ENCODE measurements at regions not wholly inside any gene's neighbourhood (a gene's known extent, or its start where the extent isn't known, plus 50 kb on each side); places are given as distances from the start of the nearest gene placed in this dataset.

DNA sequence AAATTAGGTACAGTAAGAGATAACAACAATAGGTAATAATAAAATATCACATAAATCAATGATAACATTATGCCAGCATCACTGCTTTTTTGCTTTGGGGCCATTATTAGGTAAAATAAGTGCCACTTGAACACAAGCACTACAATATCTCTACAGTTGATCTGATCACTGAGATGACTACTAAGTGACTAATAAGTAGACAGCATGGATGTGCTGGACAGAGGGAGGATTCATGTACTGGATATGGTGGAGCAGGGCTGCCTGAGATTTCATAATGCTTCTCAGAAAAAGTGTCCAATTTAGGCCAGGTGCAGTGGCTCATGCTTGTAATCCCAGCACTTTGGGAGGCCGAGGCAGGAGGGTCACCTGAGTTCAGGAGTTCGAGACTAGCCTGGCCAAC is 137.8 kb upstream of the IL1RAPL2 start:
- no peaks in the 10 kb centered on the region for H3K27me3 ChIP-seq (ENCODE audit: insufficient read depth, low read depth, low read length)
- H3F3A ChIP-seq (ENCODE audit: insufficient read depth, low read length, poor library complexity, severe bottlenecking), result no peaks in the 10 kb centered on the region
- no peaks in the 10 kb centered on the region for H3K36me3 ChIP-seq (ENCODE audit: insufficient read depth, low read length)

GRCh38 chrX:104427693-104428092 is 138.3 kb upstream of the IL1RAPL2 start:
- no peaks in the 10 kb centered on the region for H3K9me2 ChIP-seq (ENCODE audit: insufficient read depth, low read length)
- H3K79me2 ChIP-seq (replicated peaks; ENCODE audit: insufficient read depth, low read length), result no peaks in the 10 kb centered on the region

More for the DNA sequence above, 137.8 kb upstream of the IL1RAPL2 start:
- Histone ChIP-seq H3K9ac (ENCODE audit: low read length) (no peak overlapping the region), H3K9me2 (ENCODE audit: insufficient read depth, low read length) (no peaks in the 10 kb centered on the region), H3K9me3 (ENCODE audit: low read length) (no peaks in the 10 kb centered on the region), H4K20me1 (ENCODE audit: insufficient read depth) (no peaks in the 10 kb centered on the region), H3K79me2 (replicated peaks; ENCODE audit: insufficient read depth, low read length) (no peaks in the 10 kb centered on the region), H2AFZ (ENCODE audit: low read depth, low read length) (no peak overlapping the region), H3K4me2 (ENCODE audit: low read length) (no peak overlapping the region), H3K4me3 (ENCODE audit: low read length) (no peak overlapping the region), H3K27ac (ENCODE audit: low read length) (no peak overlapping the region)
- no peak for TF ChIP-seq EZH2 (IDR thresholded peaks at IDR 0.05; ENCODE audit: borderline replicate concordance, insufficient read depth, low read length, poor library complexity, severe bottlenecking)

More at GRCh38 chrX:104427693-104428092, 138.3 kb upstream of the IL1RAPL2 start:
- Histone ChIP-seq H3K4me2 (ENCODE audit: low read length) (no peak overlapping the region), H3K27ac (ENCODE audit: low read length) (no peak overlapping the region), H3K9ac (ENCODE audit: low read length) (no peak overlapping the region), H3K9me3 (ENCODE audit: low read length) (no peaks in the 10 kb centered on the region), H3F3A (ENCODE audit: insufficient read depth, low read length, poor library complexity, severe bottlenecking) (no peaks in the 10 kb centered on the region), H4K20me1 (ENCODE audit: insufficient read depth) (no peaks in the 10 kb centered on the region), H2AFZ (ENCODE audit: low read depth, low read length) (no peak overlapping the region), H3K36me3 (ENCODE audit: insufficient read depth, low read length) (no peaks in the 10 kb centered on the region), H3K4me3 (ENCODE audit: low read length) (no peak overlapping the region), H3K27me3 (ENCODE audit: insufficient read depth, low read depth, low read length) (no peaks in the 10 kb centered on the region)
- TF ChIP-seq EP300 (conservative IDR thresholded peaks at IDR 0.05; ENCODE audit: poor library complexity, severe bottlenecking), result no peak
- TF ChIP-seq, protein P1, sequence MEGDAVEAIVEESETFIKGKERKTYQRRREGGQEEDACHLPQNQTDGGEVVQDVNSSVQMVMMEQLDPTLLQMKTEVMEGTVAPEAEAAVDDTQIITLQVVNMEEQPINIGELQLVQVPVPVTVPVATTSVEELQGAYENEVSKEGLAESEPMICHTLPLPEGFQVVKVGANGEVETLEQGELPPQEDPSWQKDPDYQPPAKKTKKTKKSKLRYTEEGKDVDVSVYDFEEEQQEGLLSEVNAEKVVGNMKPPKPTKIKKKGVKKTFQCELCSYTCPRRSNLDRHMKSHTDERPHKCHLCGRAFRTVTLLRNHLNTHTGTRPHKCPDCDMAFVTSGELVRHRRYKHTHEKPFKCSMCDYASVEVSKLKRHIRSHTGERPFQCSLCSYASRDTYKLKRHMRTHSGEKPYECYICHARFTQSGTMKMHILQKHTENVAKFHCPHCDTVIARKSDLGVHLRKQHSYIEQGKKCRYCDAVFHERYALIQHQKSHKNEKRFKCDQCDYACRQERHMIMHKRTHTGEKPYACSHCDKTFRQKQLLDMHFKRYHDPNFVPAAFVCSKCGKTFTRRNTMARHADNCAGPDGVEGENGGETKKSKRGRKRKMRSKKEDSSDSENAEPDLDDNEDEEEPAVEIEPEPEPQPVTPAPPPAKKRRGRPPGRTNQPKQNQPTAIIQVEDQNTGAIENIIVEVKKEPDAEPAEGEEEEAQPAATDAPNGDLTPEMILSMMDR (IDR thresholded peaks at IDR 0.05; ENCODE audit: poor library complexity, severe bottlenecking), result no peak
- TF ChIP-seq SMC3 (conservative IDR thresholded peaks at IDR 0.05; ENCODE audit: poor library complexity), result no peak
- TF ChIP-seq RAD21 (conservative IDR thresholded peaks at IDR 0.05), result no peak
- TF ChIP-seq POLR2AphosphoS5 (IDR thresholded peaks at IDR 0.05), result no peak
- TF ChIP-seq TAF1 (IDR thresholded peaks at IDR 0.05; ENCODE audit: low read depth), result no peak
- no peak for TF ChIP-seq REST (IDR thresholded peaks at IDR 0.05; ENCODE audit: borderline replicate concordance)
- no peak for TF ChIP-seq EZH2 (IDR thresholded peaks at IDR 0.05; ENCODE audit: borderline replicate concordance, insufficient read depth, low read length, poor library complexity, severe bottlenecking)
- no peak for TF ChIP-seq MXI1 (conservative IDR thresholded peaks at IDR 0.05; ENCODE audit: poor library complexity, severe bottlenecking)
